SK-N-SH treated with all-trans-retinoic acid at 6 μM for 48 hours (cell line): ENCODE measurements at regions not wholly inside any gene's neighbourhood (a gene's known extent, or its start where the extent isn't known, plus 50 kb on each side); places are given as distances from the start of the nearest gene placed in this dataset.

Experiments
- BACH2 ChIP-seq: fragments of 250-450 bp; sonication (Bioruptor Pico); IDR thresholded peaks from 2 replicates; pipeline ENCODE4 v1.9.0; 2021; ENCODE audit warnings: mild to moderate bottlenecking, borderline replicate concordance
- ISL1 ChIP-seq: fragments of 250-450 bp; sonication (Bioruptor Pico); IDR thresholded peaks from 2 replicates; pipeline ENCODE4 v2.1.2; 2022; ENCODE audit warnings: mild to moderate bottlenecking, moderate library complexity
- RARB ChIP-seq: fragments of 250-450 bp; sonication (Bioruptor Pico); IDR thresholded peaks from 2 replicates; pipeline ENCODE4 v1.8.0; 2021; ENCODE audit warnings: mild to moderate bottlenecking, moderate library complexity
- TOX ChIP-seq: fragments of 250-450 bp; sonication (Bioruptor Pico); IDR thresholded peaks from 2 replicates; pipeline ENCODE4 v1.8.0; 2021; ENCODE audit warnings: mild to moderate bottlenecking, moderate library complexity, borderline replicate concordance
- TF ChIP-seq, protein P1 (sequence below): fragments of 250-450 bp; sonication (Bioruptor Pico); IDR thresholded peaks from 2 replicates; pipeline ENCODE4 v1.8.0; 2020; ENCODE audit warnings: mild to moderate bottlenecking, moderate library complexity, borderline replicate concordance
- TF ChIP-seq, protein P2 (sequence below): fragments of 250-450 bp; sonication (Bioruptor Pico); IDR thresholded peaks from 2 replicates; pipeline ENCODE4 v1.5.0; 2020; ENCODE audit warnings: mild to moderate bottlenecking, moderate library complexity

DNA sequence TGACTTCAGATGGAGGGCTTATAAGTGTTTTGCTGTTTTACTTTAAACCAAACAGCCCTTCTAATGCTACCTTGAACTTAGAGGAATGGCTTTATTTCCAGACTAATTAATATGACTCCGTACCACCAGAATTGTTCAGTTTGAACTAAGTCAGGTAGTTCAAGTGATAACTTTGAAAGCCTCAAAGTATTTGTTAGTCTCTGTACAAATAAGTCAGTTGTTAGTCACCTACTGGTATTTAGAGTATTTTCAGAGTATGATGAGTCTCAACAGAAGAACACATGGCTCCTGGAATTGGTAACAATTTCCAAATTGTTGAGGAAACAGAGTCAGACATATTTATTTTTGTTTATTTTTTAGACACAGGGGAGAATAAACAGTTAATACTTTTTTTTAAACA, 381.8 kb upstream of the NRXN1 start:
- TF ChIP-seq, protein P1, sequence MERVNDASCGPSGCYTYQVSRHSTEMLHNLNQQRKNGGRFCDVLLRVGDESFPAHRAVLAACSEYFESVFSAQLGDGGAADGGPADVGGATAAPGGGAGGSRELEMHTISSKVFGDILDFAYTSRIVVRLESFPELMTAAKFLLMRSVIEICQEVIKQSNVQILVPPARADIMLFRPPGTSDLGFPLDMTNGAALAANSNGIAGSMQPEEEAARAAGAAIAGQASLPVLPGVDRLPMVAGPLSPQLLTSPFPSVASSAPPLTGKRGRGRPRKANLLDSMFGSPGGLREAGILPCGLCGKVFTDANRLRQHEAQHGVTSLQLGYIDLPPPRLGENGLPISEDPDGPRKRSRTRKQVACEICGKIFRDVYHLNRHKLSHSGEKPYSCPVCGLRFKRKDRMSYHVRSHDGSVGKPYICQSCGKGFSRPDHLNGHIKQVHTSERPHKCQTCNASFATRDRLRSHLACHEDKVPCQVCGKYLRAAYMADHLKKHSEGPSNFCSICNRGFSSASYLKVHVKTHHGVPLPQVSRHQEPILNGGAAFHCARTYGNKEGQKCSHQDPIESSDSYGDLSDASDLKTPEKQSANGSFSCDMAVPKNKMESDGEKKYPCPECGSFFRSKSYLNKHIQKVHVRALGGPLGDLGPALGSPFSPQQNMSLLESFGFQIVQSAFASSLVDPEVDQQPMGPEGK = no peak
- TF ChIP-seq BACH2 (CRISPR knock-in tag) (no peak), ISL1 (no peak), RARB (CRISPR knock-in tag) (no peak), TOX (CRISPR knock-in tag) (no peak)
- TF ChIP-seq, protein P2, sequence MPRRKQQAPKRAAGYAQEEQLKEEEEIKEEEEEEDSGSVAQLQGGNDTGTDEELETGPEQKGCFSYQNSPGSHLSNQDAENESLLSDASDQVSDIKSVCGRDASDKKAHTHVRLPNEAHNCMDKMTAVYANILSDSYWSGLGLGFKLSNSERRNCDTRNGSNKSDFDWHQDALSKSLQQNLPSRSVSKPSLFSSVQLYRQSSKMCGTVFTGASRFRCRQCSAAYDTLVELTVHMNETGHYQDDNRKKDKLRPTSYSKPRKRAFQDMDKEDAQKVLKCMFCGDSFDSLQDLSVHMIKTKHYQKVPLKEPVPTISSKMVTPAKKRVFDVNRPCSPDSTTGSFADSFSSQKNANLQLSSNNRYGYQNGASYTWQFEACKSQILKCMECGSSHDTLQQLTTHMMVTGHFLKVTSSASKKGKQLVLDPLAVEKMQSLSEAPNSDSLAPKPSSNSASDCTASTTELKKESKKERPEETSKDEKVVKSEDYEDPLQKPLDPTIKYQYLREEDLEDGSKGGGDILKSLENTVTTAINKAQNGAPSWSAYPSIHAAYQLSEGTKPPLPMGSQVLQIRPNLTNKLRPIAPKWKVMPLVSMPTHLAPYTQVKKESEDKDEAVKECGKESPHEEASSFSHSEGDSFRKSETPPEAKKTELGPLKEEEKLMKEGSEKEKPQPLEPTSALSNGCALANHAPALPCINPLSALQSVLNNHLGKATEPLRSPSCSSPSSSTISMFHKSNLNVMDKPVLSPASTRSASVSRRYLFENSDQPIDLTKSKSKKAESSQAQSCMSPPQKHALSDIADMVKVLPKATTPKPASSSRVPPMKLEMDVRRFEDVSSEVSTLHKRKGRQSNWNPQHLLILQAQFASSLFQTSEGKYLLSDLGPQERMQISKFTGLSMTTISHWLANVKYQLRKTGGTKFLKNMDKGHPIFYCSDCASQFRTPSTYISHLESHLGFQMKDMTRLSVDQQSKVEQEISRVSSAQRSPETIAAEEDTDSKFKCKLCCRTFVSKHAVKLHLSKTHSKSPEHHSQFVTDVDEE (CRISPR knock-in tag) = no peak
